GM06990 (cell line): ENCODE measurements at regions not wholly inside any gene's neighbourhood (a gene's known extent, or its start where the extent isn't known, plus 50 kb on each side); places are given as distances from the start of the nearest gene placed in this dataset.

Experiments used
- DNase-seq: peaks from one replicate; pipeline ENCODE4 v3.0.0-alpha.2; 2011; ENCODE audit not compliant: insufficient read length; ENCODE audit errors: extremely low read depth
- H3K27me3 ChIP-seq: replicated peaks from 2 replicates; pipeline ENCODE4 v1.6.0; 2011; ENCODE audit warnings: low read length; ENCODE audit not compliant: control insufficient read depth, insufficient read depth
- H3K36me3 ChIP-seq: 2 replicates; pipeline ENCODE4 v1.5.1; 2011; ENCODE audit warnings: low read length; ENCODE audit not compliant: control insufficient read depth, insufficient read depth
- H3K4me3 ChIP-seq: replicated peaks from 2 replicates; pipeline ENCODE4 v1.5.1; 2011; ENCODE audit warnings: low read depth, mild to moderate bottlenecking, control low read depth, low read length
- CTCF ChIP-seq: IDR thresholded peaks from 2 replicates; pipeline ENCODE4 v1.5.1; 2011; ENCODE audit warnings: low read length, control low read depth, mild to moderate bottlenecking, inconsistent platforms; ENCODE audit not compliant: insufficient read depth, poor library complexity, severe bottlenecking

DNA sequence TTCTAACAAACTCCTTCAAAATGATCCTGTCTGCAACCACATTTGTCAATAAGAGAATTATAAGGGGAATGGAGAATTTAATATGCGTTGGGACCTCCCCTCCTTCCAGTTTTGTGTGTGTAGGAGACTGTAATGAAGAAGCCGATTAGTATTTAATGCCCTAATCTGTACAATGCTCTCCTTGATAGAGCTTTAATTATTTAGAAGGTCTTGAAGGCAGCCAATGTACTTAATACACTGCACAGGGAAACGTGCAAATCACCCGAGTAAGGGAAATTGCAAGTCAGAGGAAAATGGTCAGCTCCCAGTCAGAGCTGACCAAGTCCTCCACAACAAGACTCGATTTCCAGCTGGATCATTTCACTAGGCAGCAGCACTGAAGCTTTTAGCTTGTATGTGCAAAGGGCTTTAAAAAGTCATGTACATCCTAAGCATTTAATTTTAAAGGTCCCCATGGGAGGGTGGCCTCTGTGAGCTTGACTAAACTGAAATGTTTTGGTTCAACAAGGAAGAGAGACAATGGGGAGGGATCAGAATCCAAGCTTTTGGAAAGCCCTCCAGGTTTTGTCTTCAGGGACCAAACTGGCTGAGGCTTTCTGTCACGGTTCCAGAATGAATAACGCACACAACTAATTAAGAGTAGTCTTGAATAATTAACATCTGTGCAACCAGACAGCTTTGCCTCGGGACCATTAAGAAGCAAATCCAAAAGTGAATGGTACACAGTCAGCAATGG, 159.8 kb upstream of the MITF start:
- no peak for TF ChIP-seq CTCF
- Histone ChIP-seq H3K27me3 (no peaks in the 10 kb centered on the region; the same call in none of the 2 replicates), H3K4me3 (no peak overlapping the region), H3K36me3 (no peaks in the 10 kb centered on the region)
- DNase-seq, result no peak

- H3K27me3 ChIP-seq, result no peaks in the 10 kb centered on the region
- H3K4me3 ChIP-seq, result no peak overlapping the region
- TF ChIP-seq CTCF, result no peak
- DNase-seq, result no peak
- H3K36me3 ChIP-seq, result no peaks in the 10 kb centered on the region
These were observed 169.7 kb upstream of the MITF start for GRCh38 chr3:69569520-69569919.

DNA sequence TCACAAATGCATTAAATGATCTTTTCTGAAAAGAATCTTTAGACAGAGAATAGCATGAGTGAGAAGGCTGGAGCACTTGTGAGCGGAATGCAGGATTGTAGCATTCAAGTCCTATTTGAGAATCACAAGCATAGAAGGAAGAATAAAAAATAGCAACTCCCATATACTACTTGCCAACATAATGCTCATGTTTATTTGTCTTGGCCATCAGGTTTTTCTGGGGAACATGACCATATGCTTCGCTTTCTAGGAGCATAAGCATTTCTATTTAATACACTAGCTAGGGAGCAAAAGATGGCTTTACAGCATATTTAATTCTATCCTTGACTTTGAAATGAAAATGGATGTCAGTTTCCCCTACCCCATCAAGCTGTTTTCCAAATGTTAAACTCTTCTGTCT, 170.3 kb upstream of the MITF start:
- no peak for DNase-seq
- TF ChIP-seq CTCF, result no peak
- no peak overlapping the region for H3K4me3 ChIP-seq
- no peaks in the 10 kb centered on the region for H3K27me3 ChIP-seq
- H3K36me3 ChIP-seq, result no peaks in the 10 kb centered on the region

- Histone ChIP-seq H3K36me3 (no peaks in the 10 kb centered on the region), H3K4me3 (no peak overlapping the region), H3K27me3 (no peaks in the 10 kb centered on the region)
- DNase-seq, result no peak
- TF ChIP-seq CTCF, result no peak
These were observed 170.8 kb upstream of the MITF start for GRCh38 chr3:69568458-69568857.

DNA sequence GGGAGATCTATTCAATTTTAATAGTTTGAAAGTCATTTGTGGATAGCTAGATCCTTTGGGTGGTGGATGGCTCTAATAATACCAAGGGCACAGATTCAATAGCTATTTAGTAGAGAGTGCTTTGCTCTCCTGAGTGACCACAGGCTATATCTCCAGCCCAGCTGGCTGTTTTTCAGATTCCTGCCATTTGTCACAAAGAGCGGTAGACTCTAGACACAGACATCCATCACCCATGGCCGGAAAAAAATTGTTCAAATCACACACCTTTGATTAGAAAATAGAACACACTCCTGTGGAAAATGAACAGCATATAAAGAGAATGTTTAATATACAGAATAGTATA, 171.6 kb upstream of the MITF start:
- DNase-seq, result no peak
- no peak for TF ChIP-seq CTCF
- H3K36me3 ChIP-seq, result no peaks in the 10 kb centered on the region
- H3K27me3 ChIP-seq, result no peaks in the 10 kb centered on the region
- no peak overlapping the region for H3K4me3 ChIP-seq
